ENCODE measurements at regions not wholly inside any gene's neighbourhood (a gene's known extent, or its start where the extent isn't known, plus 50 kb on each side); places are given as distances from the start of the nearest gene placed in this dataset.

GRCh38 chr5:130981663-130982062, 183.4 kb downstream of the HINT1 start:
- no peak for TF ChIP-seq CTCF (IDR thresholded peaks at IDR 0.05; ENCODE audit: extremely low read depth, low read depth, low read length)
- Histone ChIP-seq H3K79me2 (ENCODE audit: insufficient read depth, low read length) (no peaks in the 10 kb centered on the region), H2AFZ (ENCODE audit: low read length) (no peak overlapping the region), H3K27ac (ENCODE audit: low read depth, low read length) (no peak overlapping the region), H3K36me3 (ENCODE audit: insufficient read depth, low read length) (no peaks in the 10 kb centered on the region), H3K9me3 (ENCODE audit: low read depth, low read length) (no peaks in the 10 kb centered on the region), H3K4me3 (ENCODE audit: insufficient read depth, low read length) (no peak overlapping the region), H3K27me3 (ENCODE audit: insufficient read depth, low read length) (no peaks in the 10 kb centered on the region), H4K20me1 (ENCODE audit: insufficient read depth, low read length) (no peaks in the 10 kb centered on the region), H3K4me1 (ENCODE audit: insufficient read depth, low read length) (no peaks in the 10 kb centered on the region), H3K4me2 (ENCODE audit: insufficient read depth, low read length) (no peak overlapping the region)
- no peak for DNase-seq (ENCODE audit: insufficient read length, low spot score, missing footprints)

- H3K4me2 ChIP-seq (ENCODE audit: insufficient read depth, low read length): no peak overlapping the region
- H3K27ac ChIP-seq (ENCODE audit: low read depth, low read length): no peak overlapping the region
- no peak overlapping the region for H2AFZ ChIP-seq (ENCODE audit: low read length)
- H3K4me3 ChIP-seq (ENCODE audit: insufficient read depth, low read length): no peak overlapping the region
- H4K20me1 ChIP-seq (ENCODE audit: insufficient read depth, low read length): no peaks in the 10 kb centered on the region
- no peaks in the 10 kb centered on the region for H3K36me3 ChIP-seq (ENCODE audit: insufficient read depth, low read length)
- TF ChIP-seq CTCF (IDR thresholded peaks at IDR 0.05; ENCODE audit: extremely low read depth, low read depth, low read length): no peak
- DNase-seq (ENCODE audit: insufficient read length, low spot score, missing footprints): no peak
- no peaks in the 10 kb centered on the region for H3K4me1 ChIP-seq (ENCODE audit: insufficient read depth, low read length)
- no peaks in the 10 kb centered on the region for H3K9me3 ChIP-seq (ENCODE audit: low read depth, low read length)
- no peaks in the 10 kb centered on the region for H3K79me2 ChIP-seq (ENCODE audit: insufficient read depth, low read length)
- no peaks in the 10 kb centered on the region for H3K27me3 ChIP-seq (ENCODE audit: insufficient read depth, low read length)
Measured at GRCh38 chr5:130978475-130978874, 186.6 kb downstream of the HINT1 start.

- no peaks in the 10 kb centered on the region for H3K27me3 ChIP-seq (ENCODE audit: insufficient read depth, low read length)
- H4K20me1 ChIP-seq (ENCODE audit: insufficient read depth, low read length): no peaks in the 10 kb centered on the region
- no peak overlapping the region for H2AFZ ChIP-seq (ENCODE audit: low read length)
- H3K79me2 ChIP-seq (ENCODE audit: insufficient read depth, low read length): no peaks in the 10 kb centered on the region
- H3K36me3 ChIP-seq (ENCODE audit: insufficient read depth, low read length): no peaks in the 10 kb centered on the region
- no peak for DNase-seq (ENCODE audit: insufficient read length, low spot score, missing footprints)
- no peaks in the 10 kb centered on the region for H3K9me3 ChIP-seq (ENCODE audit: low read depth, low read length)
- H3K4me3 ChIP-seq (ENCODE audit: insufficient read depth, low read length): no peak overlapping the region
- no peak overlapping the region for H3K4me2 ChIP-seq (ENCODE audit: insufficient read depth, low read length)
- no peaks in the 10 kb centered on the region for H3K4me1 ChIP-seq (ENCODE audit: insufficient read depth, low read length)
- H3K27ac ChIP-seq (ENCODE audit: low read depth, low read length): no peak overlapping the region
- no peak for TF ChIP-seq CTCF (IDR thresholded peaks at IDR 0.05; ENCODE audit: extremely low read depth, low read depth, low read length)
Measured at GRCh38 chr5:130976493-130976892, 188.6 kb downstream of the HINT1 start.

GRCh38 chr5:130975847-130976246, 189.2 kb downstream of the HINT1 start:
- no peaks in the 10 kb centered on the region for H4K20me1 ChIP-seq (ENCODE audit: insufficient read depth, low read length)
- H3K4me2 ChIP-seq (ENCODE audit: insufficient read depth, low read length): no peak overlapping the region
- no peak for TF ChIP-seq CTCF (IDR thresholded peaks at IDR 0.05; ENCODE audit: extremely low read depth, low read depth, low read length)
- H3K27ac ChIP-seq (ENCODE audit: low read depth, low read length): no peak overlapping the region
- H3K4me1 ChIP-seq (ENCODE audit: insufficient read depth, low read length): no peaks in the 10 kb centered on the region
- H2AFZ ChIP-seq (ENCODE audit: low read length): no peak overlapping the region
- no peaks in the 10 kb centered on the region for H3K27me3 ChIP-seq (ENCODE audit: insufficient read depth, low read length)
- H3K9me3 ChIP-seq (ENCODE audit: low read depth, low read length): no peaks in the 10 kb centered on the region
- no peaks in the 10 kb centered on the region for H3K79me2 ChIP-seq (ENCODE audit: insufficient read depth, low read length)
- DNase-seq (ENCODE audit: insufficient read length, low spot score, missing footprints): no peak
- H3K36me3 ChIP-seq (ENCODE audit: insufficient read depth, low read length): no peaks in the 10 kb centered on the region
- H3K4me3 ChIP-seq (ENCODE audit: insufficient read depth, low read length): no peak overlapping the region
